IPS DF 6.9 (cell line): ENCODE measurements at regions not wholly inside any gene's neighbourhood (a gene's known extent, or its start where the extent isn't known, plus 50 kb on each side); places are given as distances from the start of the nearest gene placed in this dataset.

Source experiments
- DNase-seq: peaks from one replicate; pipeline ENCODE4 v3.0.0-alpha.2; 2013; ENCODE audit warnings: low read depth, low spot score
- H3K27ac ChIP-seq: one replicate; pipeline ENCODE4 v1.5.1; 2013; ENCODE audit warnings: low read length, control low read depth
- H3K27me3 ChIP-seq: 2 replicates; pipeline ENCODE4 v1.6.1; 2013; ENCODE audit warnings: mild to moderate bottlenecking, low read length; ENCODE audit not compliant: control insufficient read depth, insufficient read depth
- H3K36me3 ChIP-seq: 2 replicates; pipeline ENCODE4 v1.6.1; 2013; ENCODE audit warnings: low read length; ENCODE audit not compliant: control insufficient read depth, insufficient read depth
- H3K4me1 ChIP-seq: 2 replicates; pipeline ENCODE4 v1.6.1; 2013; ENCODE audit warnings: low read length; ENCODE audit not compliant: control insufficient read depth, insufficient read depth
- H3K4me3 ChIP-seq: 2 replicates; pipeline ENCODE4 v1.5.1; 2013; ENCODE audit warnings: mild to moderate bottlenecking, low read length
- H3K9me3 ChIP-seq: 2 replicates; pipeline ENCODE4 v1.6.1; 2013; ENCODE audit warnings: low read length, inconsistent platforms; ENCODE audit not compliant: control insufficient read depth, insufficient read depth
- WGBS: extraction: QIAGEN DNeasy Blood & Tissue Kit; methylation state at CpG from one replicate; pipeline ENCODE4 v1.1.7; 2013; ENCODE audit warnings: mixed read lengths, missing lambda C conversion rate; ENCODE audit not compliant: insufficient read length, insufficient coverage; 5-methylcytosine and 5-hydroxymethylcytosine counted together

DNA sequence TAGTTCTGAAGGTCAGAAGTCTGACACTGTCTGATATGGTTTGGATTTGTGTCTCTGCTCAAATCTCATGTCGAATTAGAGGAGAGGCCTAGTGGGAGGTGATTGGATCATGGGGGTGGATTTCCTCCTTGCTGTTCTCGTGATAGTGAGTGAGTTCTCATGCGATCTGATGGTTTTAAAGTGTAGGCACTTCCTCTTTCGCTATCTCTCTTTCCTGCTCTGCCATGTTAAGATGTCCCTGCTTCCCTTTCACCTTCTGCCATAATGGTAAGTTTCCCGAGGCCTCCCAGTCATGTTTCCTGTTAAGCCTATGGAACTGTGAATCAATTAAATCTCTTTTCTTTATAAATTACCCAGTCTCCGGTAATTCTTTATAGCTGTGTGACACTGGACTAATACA is 84.1 kb upstream of the TMTC1 start:
- DNase-seq: no peak
- Histone ChIP-seq H3K4me3 (no peak overlapping the region), H3K27ac (no peak overlapping the region), H3K27me3 (peaks cover 7% of the 10 kb centered on the region; the same call in 1 of the 2 replicates), H3K9me3 (no peaks in the 10 kb centered on the region), H3K4me1 (no peaks in the 10 kb centered on the region), H3K36me3 (no peaks in the 10 kb centered on the region)
- WGBS: no CpG with 5 or more reads among the region's 6 CpGs

DNA sequence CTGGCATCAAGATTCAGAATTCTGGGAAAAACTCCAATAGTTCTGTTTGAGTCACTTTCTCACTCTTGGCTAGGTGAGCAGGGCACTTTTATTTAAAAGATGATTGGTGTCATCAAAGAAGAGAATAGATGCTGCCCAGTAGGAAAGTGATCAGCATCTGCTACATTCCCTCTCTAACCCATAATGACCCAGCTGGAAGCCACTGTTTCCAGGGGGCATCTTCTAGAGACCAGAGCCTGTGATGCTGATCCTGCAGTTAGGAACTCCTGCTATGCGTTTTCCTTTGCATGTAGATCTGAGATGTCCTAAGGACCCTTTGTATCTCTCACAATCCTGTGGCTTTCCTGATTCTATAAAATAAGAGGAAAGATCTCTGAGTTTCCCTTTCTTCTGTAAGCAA is 79.9 kb upstream of the TMTC1 start:
- Histone ChIP-seq H3K27ac (no peak overlapping the region), H3K27me3 (peaks cover 8% of the 10 kb centered on the region; the same call in 1 of the 2 replicates), H3K36me3 (no peaks in the 10 kb centered on the region), H3K4me3 (no peak overlapping the region), H3K9me3 (no peaks in the 10 kb centered on the region), H3K4me1 (no peaks in the 10 kb centered on the region)
- WGBS: no CpG with 5 or more reads among the region's 1 CpG
- no peak for DNase-seq

DNA sequence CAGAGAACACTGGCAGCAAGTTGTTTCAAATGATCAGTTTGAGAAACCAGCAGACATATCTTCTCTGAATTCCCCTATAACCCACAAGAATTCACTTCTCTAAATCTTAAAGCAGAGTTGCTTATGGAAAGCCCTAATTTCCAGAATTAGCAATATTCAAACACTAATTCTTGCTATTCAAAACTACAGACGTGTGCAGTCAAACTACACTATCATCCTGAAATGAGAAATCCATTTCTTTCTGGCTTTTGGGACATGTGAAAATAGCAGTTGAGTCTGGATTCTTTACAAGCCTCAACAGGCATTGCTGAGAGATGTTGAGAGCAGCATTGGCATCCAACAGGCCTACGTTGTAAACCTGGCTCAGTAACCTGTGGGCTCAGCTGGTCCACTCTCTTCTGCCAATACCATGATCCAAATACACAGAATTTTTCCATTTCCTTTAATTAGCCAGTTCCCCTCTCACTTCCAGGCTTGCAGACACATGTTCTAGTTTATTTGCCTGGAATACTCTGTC is 74.6 kb upstream of the TMTC1 start:
- Histone ChIP-seq H3K27ac (no peak overlapping the region), H3K4me3 (no peak overlapping the region), H3K27me3 (peaks cover 3% of the 10 kb centered on the region), H3K4me1 (no peaks in the 10 kb centered on the region), H3K36me3 (no peaks in the 10 kb centered on the region), H3K9me3 (no peaks in the 10 kb centered on the region)
- WGBS: no CpG with 5 or more reads among the region's 2 CpGs
- no peak for DNase-seq

DNA sequence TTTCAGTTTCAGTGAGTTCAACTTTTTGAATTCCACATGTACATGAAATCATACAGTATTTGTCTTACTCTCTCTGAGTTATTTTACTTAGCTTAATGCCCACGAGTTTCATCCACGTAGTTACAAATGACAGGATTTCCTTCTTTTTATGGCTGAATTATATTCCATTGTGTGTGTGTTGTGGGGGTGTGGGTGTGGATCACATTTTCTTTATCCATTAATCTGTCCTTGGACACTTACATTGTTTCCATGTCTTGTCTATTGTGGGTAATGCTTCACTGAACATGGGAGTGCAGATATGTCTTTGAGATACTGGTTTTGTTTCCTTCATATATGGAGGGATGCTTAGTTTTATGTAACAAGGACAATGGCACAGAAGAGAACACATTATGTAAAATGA is 63.5 kb upstream of the TMTC1 start:
- no peaks in the 10 kb centered on the region for H3K36me3 ChIP-seq
- no peaks in the 10 kb centered on the region for H3K27me3 ChIP-seq
- H3K9me3 ChIP-seq: no peaks in the 10 kb centered on the region
- H3K4me1 ChIP-seq: no peaks in the 10 kb centered on the region
- no peak overlapping the region for H3K27ac ChIP-seq
- DNase-seq: no peak
- WGBS: no CpG with 5 or more reads among the region's 2 CpGs
- H3K4me3 ChIP-seq: no peak overlapping the region

DNA sequence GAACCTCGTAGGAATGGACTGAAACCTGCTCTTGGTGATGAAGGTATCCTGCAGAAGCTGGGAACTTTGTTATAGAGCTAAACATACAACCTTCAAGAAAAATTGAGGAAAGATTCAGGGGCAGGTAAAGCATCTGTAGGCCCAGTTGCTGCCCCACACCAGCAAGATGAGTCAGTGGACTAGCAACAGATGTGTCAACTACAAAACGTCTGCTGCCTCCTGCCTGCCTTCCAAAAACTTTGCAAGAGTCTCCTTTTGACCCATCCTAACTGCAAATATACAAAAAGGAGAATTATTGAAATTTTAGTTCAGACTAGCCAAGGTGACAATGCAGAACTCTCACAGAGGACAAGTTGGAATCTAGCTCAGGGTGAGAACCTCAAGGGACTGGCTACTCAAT is 60.9 kb upstream of the TMTC1 start:
- Histone ChIP-seq H3K4me1 (no peaks in the 10 kb centered on the region), H3K27me3 (no peaks in the 10 kb centered on the region; the same call in 1 of the 2 replicates), H3K27ac (no peak overlapping the region), H3K4me3 (no peak overlapping the region), H3K36me3 (no peaks in the 10 kb centered on the region; the same call in 1 of the 2 replicates), H3K9me3 (no peaks in the 10 kb centered on the region)
- WGBS: no CpG with 5 or more reads among the region's 2 CpGs
- DNase-seq: no peak

DNA sequence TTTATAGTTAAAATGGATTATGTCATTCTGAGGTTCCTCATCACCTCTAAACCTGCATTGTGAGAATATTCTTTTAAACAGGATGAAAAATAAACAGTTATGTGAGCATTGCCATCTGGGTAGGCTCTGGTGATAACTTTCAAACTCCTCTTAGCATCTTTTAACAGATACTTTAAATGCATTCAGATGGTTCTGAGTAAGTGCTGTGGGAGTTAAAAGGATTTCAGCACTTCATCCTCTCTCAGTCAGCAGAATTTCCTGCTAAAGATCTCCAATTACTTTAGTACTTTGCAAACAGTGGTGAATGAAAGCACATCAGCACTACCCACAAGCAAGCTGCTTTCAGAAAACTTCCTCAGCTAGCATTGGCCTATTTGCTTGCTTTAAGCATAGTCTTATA is 59.3 kb upstream of the TMTC1 start:
- Histone ChIP-seq H3K4me3 (no peak overlapping the region), H3K36me3 (no peaks in the 10 kb centered on the region; the same call in 1 of the 2 replicates), H3K9me3 (no peaks in the 10 kb centered on the region), H3K4me1 (no peaks in the 10 kb centered on the region), H3K27me3 (no peaks in the 10 kb centered on the region; the same call in 1 of the 2 replicates), H3K27ac (no peak overlapping the region)
- DNase-seq: no peak

DNA sequence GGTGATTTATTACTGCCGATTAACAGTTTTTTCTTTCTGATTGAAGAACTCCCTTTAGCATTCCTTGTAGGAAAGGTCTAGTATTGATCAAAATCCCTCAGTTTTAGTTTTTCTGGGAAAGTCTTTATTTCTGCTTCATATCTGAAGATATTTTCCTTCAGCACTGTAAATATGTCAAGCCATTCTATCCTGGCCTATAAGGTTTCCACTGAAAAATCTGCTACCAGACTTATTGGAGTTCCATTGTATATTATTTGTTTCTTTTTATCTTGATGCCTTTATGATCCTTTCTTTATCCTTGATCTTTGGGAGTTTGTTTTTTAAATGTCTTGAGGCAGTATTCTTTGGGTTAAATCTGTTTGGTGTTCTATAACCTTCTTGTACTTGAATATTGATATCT is 55.0 kb upstream of the TMTC1 start:
- Histone ChIP-seq H3K4me3 (no peak overlapping the region), H3K4me1 (no peaks in the 10 kb centered on the region), H3K36me3 (no peaks in the 10 kb centered on the region; the same call in 1 of the 2 replicates), H3K27ac (no peak overlapping the region), H3K9me3 (no peaks in the 10 kb centered on the region), H3K27me3 (no peaks in the 10 kb centered on the region; the same call in 1 of the 2 replicates)
- WGBS: no CpG with 5 or more reads among the region's 1 CpG
- no peak for DNase-seq
